HEK293 (cell line): ENCODE measurements at regions not wholly inside any gene's neighbourhood (a gene's known extent, or its start where the extent isn't known, plus 50 kb on each side); places are given as distances from the start of the nearest gene placed in this dataset.

ENCODE experiments used
- CTCF ChIA-PET: fragments of 350-600 bp; formaldehyde crosslinking; extraction: SDS; loops from one replicate; lab custom pipeline; 2021; ENCODE audit warnings: antibody characterized with exemption; lab: Yijun Ruan, JAX
- POLR2A ChIA-PET: fragments of 300-600 bp; formaldehyde crosslinking; extraction: SDS; loops from one replicate; lab custom pipeline; 2020; ENCODE audit warnings: antibody characterized with exemption, inconsistent platforms; lab: Yijun Ruan, JAX
- H3K27ac ChIP-seq: fragments of 200-500 bp; sonication (Bioruptor generic); 2 replicates; pipeline ENCODE4 v1.5.1; 2014; ENCODE audit warnings: low read depth, low read length, control low read depth, inconsistent platforms; ENCODE audit errors: extremely low read depth
- H3K36me3 ChIP-seq, 2 experiments: fragments of 200-500 bp in 1 of 2; sonication (Bioruptor generic) in 1 of 2; 1 replicate in 1 of 2; 2 replicates in 1 of 2; pipeline ENCODE4 v1.5.1; 2014 to 2017; ENCODE audit warnings: inconsistent platforms in 2 of 2, low read length in 2 of 2; ENCODE audit not compliant: control insufficient read depth in 2 of 2, insufficient read depth in 1 of 2
- H3K4me1 ChIP-seq: fragments of 200-500 bp; sonication (Bioruptor generic); 2 replicates; pipeline ENCODE4 v1.5.1; 2014; ENCODE audit warnings: mild to moderate bottlenecking, low read length, inconsistent platforms; ENCODE audit not compliant: control insufficient read depth, insufficient read depth
- H3K4me3 ChIP-seq: 2 replicates; pipeline ENCODE4 v1.5.1; 2011; ENCODE audit warnings: low read depth, mild to moderate bottlenecking, control low read depth, low read length, moderate library complexity
- H3K9me3 ChIP-seq: fragments of 200-500 bp; sonication (Bioruptor generic); 2 replicates; pipeline ENCODE4 v1.5.1; 2014; ENCODE audit warnings: low read depth, low read length, inconsistent platforms; ENCODE audit not compliant: control insufficient read depth, insufficient read depth
- KLF16 ChIP-seq: fragments of 450-650 bp; formaldehyde crosslinking; IDR thresholded peaks from 2 replicates; pipeline ENCODE4 v1.5.1; 2017; ENCODE audit warnings: missing biosample characterization, missing genetic modification characterization
- KLF8 ChIP-seq: fragments of 450-650 bp; formaldehyde crosslinking; IDR thresholded peaks from 2 replicates; pipeline ENCODE4 v1.5.1; 2016; ENCODE audit warnings: missing biosample characterization, missing genetic modification characterization
- PRDM4 ChIP-seq: fragments of 450-650 bp; formaldehyde crosslinking; IDR thresholded peaks from 2 replicates; pipeline ENCODE4 v1.5.1; 2017; ENCODE audit warnings: missing biosample characterization, missing genetic modification characterization
- SALL2 ChIP-seq: fragments of 450-650 bp; formaldehyde crosslinking; IDR thresholded peaks from 2 replicates; pipeline ENCODE4 v1.5.0; 2017; ENCODE audit warnings: missing biosample characterization, mild to moderate bottlenecking, missing genetic modification characterization, borderline replicate concordance
- TCF7L2 ChIP-seq: IDR thresholded peaks from 2 replicates; pipeline ENCODE4 v1.6.1; 2011; ENCODE audit warnings: low read depth, mild to moderate bottlenecking, inconsistent platforms, low read length, moderate library complexity, borderline replicate concordance
- ZBTB11 ChIP-seq: fragments of 450-650 bp; formaldehyde crosslinking; conservative IDR thresholded peaks from 2 replicates; pipeline ENCODE4 v1.5.1; 2016; ENCODE audit warnings: low read depth, missing biosample characterization, missing genetic modification characterization
- ZBTB20 ChIP-seq: fragments of 450-650 bp; formaldehyde crosslinking; IDR thresholded peaks from 2 replicates; pipeline ENCODE4 v1.5.1; 2016; ENCODE audit warnings: missing biosample characterization, missing genetic modification characterization
- ZNF184 ChIP-seq: fragments of 450-650 bp; IDR thresholded peaks from 2 replicates; pipeline ENCODE4 v1.5.1; 2018; ENCODE audit warnings: missing biosample characterization, mild to moderate bottlenecking, missing genetic modification characterization
- ZNF19 ChIP-seq: fragments of 450-650 bp; formaldehyde crosslinking; IDR thresholded peaks from 2 replicates; pipeline ENCODE4; 2016; ENCODE audit warnings: missing biosample characterization, missing genetic modification characterization, low read depth
- ZNF239 ChIP-seq: fragments of 450-650 bp; formaldehyde crosslinking; IDR thresholded peaks from 2 replicates; pipeline ENCODE4 v1.5.1; 2016; ENCODE audit warnings: missing biosample characterization, missing genetic modification characterization
- ZNF266 ChIP-seq: fragments of 450-650 bp; formaldehyde crosslinking; IDR thresholded peaks from 2 replicates; pipeline ENCODE4 v1.5.1; 2016; ENCODE audit warnings: missing biosample characterization, missing genetic modification characterization, low read depth
- ZNF274 ChIP-seq, 2 experiments: fragments of 200-500 bp in 1 of 2; fragments of 450-650 bp in 1 of 2; sonication (Bioruptor generic) in 1 of 2; formaldehyde crosslinking in 1 of 2; IDR thresholded peaks; 2 replicates each; pipeline versions ENCODE4 v1.5.1 to v1.6.1; 2014 to 2016; ENCODE audit warnings: borderline replicate concordance in 1 of 2, inconsistent platforms in 1 of 2, low read length in 1 of 2, missing biosample characterization in 1 of 2, missing genetic modification characterization in 1 of 2
- ZNF335 ChIP-seq: fragments of 450-650 bp; formaldehyde crosslinking; conservative IDR thresholded peaks from 2 replicates; pipeline ENCODE4 v1.5.1; 2016; ENCODE audit warnings: missing biosample characterization, missing genetic modification characterization
- ZNF398 ChIP-seq: fragments of 450-650 bp; formaldehyde crosslinking; IDR thresholded peaks from 2 replicates; pipeline ENCODE4 v1.5.1; 2017; ENCODE audit warnings: missing biosample characterization, missing genetic modification characterization
- ZNF416 ChIP-seq: fragments of 450-650 bp; formaldehyde crosslinking; IDR thresholded peaks from 2 replicates; pipeline ENCODE4 v1.5.1; 2016; ENCODE audit warnings: missing biosample characterization, missing genetic modification characterization
- ZNF510 ChIP-seq: fragments of 450-650 bp; formaldehyde crosslinking; IDR thresholded peaks from 2 replicates; pipeline ENCODE4 v1.5.1; 2018; ENCODE audit warnings: mild to moderate bottlenecking, missing genetic modification characterization, missing biosample characterization; ENCODE audit not compliant: insufficient replicate concordance
- ZNF529 ChIP-seq: fragments of 450-650 bp; formaldehyde crosslinking; IDR thresholded peaks from 2 replicates; pipeline ENCODE4 v1.5.1; 2017; ENCODE audit warnings: missing genetic modification characterization, missing biosample characterization; ENCODE audit not compliant: insufficient replicate concordance
- ZNF624 ChIP-seq: fragments of 450-650 bp; formaldehyde crosslinking; IDR thresholded peaks from 2 replicates; pipeline ENCODE4 v1.5.1; 2017; ENCODE audit warnings: missing biosample characterization, missing genetic modification characterization
- ZNF701 ChIP-seq: fragments of 450-650 bp; formaldehyde crosslinking; IDR thresholded peaks from 2 replicates; pipeline ENCODE4 v1.5.1; 2016; ENCODE audit warnings: missing biosample characterization, missing genetic modification characterization
- ZNF76 ChIP-seq: fragments of 450-650 bp; formaldehyde crosslinking; IDR thresholded peaks from 2 replicates; pipeline ENCODE4; 2016; ENCODE audit warnings: low read depth, missing biosample characterization, missing genetic modification characterization, borderline replicate concordance
- ZNF843 ChIP-seq: fragments of 450-650 bp; formaldehyde crosslinking; IDR thresholded peaks from 2 replicates; pipeline ENCODE4 v1.5.1; 2016; ENCODE audit warnings: missing biosample characterization, missing genetic modification characterization

- no peaks in the 10 kb centered on the region for H3K36me3 ChIP-seq
- no peaks in the 10 kb centered on the region for H3K9me3 ChIP-seq
- H3K4me1 ChIP-seq = no peaks in the 10 kb centered on the region
- CTCF ChIA-PET = interaction anchor here (0.7 kb wide), 1 partner anchor 147 kb away, joined by 3 read pairs; no protein-coding TSS in a partner anchor
- no peak overlapping the region for H3K4me3 ChIP-seq
- H3K27ac ChIP-seq = no peak overlapping the region
- no peak for TF ChIP-seq SALL2 (tag by site-specific recombination)
- no peak for TF ChIP-seq KLF16 (tag by site-specific recombination)
- TF ChIP-seq TCF7L2 = no peak
- no peak for TF ChIP-seq ZNF701
- TF ChIP-seq ZNF239 = no peak
- no peak for TF ChIP-seq ZNF843 (tag by site-specific recombination)
- TF ChIP-seq ZNF274 (IDR thresholded peaks at IDR 0.05; ENCODE audit: low read length) = no peak
- TF ChIP-seq ZNF274 (tag by site-specific recombination; IDR thresholded peaks at IDR 0.05; ENCODE audit: borderline replicate concordance) = no peak
- TF ChIP-seq KLF8 (tag by site-specific recombination) = no peak
- TF ChIP-seq ZNF19 (tag by site-specific recombination) = no peak
- TF ChIP-seq ZNF624 (tag by site-specific recombination) = no peak
- TF ChIP-seq ZNF76 (tag by site-specific recombination) = no peak
- no peak for TF ChIP-seq ZNF529 (tag by site-specific recombination)
- no peak for TF ChIP-seq ZNF184 (tag by site-specific recombination)
- no peak for TF ChIP-seq ZBTB20 (tag by site-specific recombination)
- no peak for TF ChIP-seq ZNF510 (tag by site-specific recombination)
- no peak for TF ChIP-seq ZNF416
- TF ChIP-seq ZBTB11 (tag by site-specific recombination) = no peak
- no peak for TF ChIP-seq ZNF335
- POLR2A ChIA-PET = no interaction called here
Observed at GRCh38 chr13:97780486-97780885, 173.0 kb upstream of the IPO5 start.

GRCh38 chr13:97781891-97782305 is 171.6 kb upstream of the IPO5 start:
- Histone ChIP-seq H3K4me3 (no peak overlapping the region), H3K27ac (no peak overlapping the region), H3K9me3 (no peaks in the 10 kb centered on the region), H3K4me1 (no peaks in the 10 kb centered on the region), H3K36me3 (no peaks in the 10 kb centered on the region)
- ChIA-PET CTCF (interaction anchor here (1.6 kb wide), 1 partner anchor 18 kb away, joined by 4 read pairs; no protein-coding TSS in a partner anchor), POLR2A (no interaction called here)
- TF ChIP-seq ZNF398 (tag by site-specific recombination) = no peak
- no peak for TF ChIP-seq ZNF266 (tag by site-specific recombination)
- no peak for TF ChIP-seq PRDM4 (tag by site-specific recombination)
